Neural progenitor cell (in vitro differentiated cells): ENCODE measurements at regions not wholly inside any gene's neighbourhood (a gene's known extent, or its start where the extent isn't known, plus 50 kb on each side); places are given as distances from the start of the nearest gene placed in this dataset.

Source experiments
- DNase-seq: peaks from one replicate; pipeline ENCODE4 v3.0.0-alpha.2; 2016; ENCODE audit warnings: low spot score
- H2AFZ ChIP-seq: fragments of 200-600 bp; sonication (generic); replicated peaks from 2 replicates; pipeline ENCODE4 v1.6.1; 2016; ENCODE audit warnings: antibody characterized with exemption
- H3F3A ChIP-seq: fragments of 200-600 bp; sonication (generic); 2 replicates; pipeline ENCODE4 v1.6.1; 2016; ENCODE audit warnings: antibody characterized with exemption, low read depth
- H3K27ac ChIP-seq: fragments of 200-600 bp; sonication (generic); 2 replicates; pipeline ENCODE4 v1.5.1; 2016; ENCODE audit warnings: mild to moderate bottlenecking
- H3K27me3 ChIP-seq: fragments of 200-600 bp; sonication (generic); 2 replicates; pipeline ENCODE4 v1.6.1; 2016; ENCODE audit warnings: mild to moderate bottlenecking, moderate library complexity
- H3K36me3 ChIP-seq: fragments of 200-600 bp; sonication (generic); 2 replicates; pipeline ENCODE4 v1.5.1; 2016
- H3K4me1 ChIP-seq: fragments of 200-600 bp; sonication (generic); 2 replicates; pipeline ENCODE4 v1.6.1; 2016; ENCODE audit warnings: mixed run types
- H3K4me2 ChIP-seq: fragments of 200-600 bp; sonication (generic); 2 replicates; pipeline ENCODE4 v1.6.1; 2016
- H3K4me3 ChIP-seq: fragments of 200-600 bp; sonication (generic); 2 replicates; pipeline ENCODE4 v1.5.1; 2016
- H3K79me2 ChIP-seq: fragments of 200-600 bp; sonication (generic); 2 replicates; pipeline ENCODE4 v1.6.1; 2016; ENCODE audit warnings: low read depth
- H3K9ac ChIP-seq: fragments of 200-600 bp; sonication (generic); 2 replicates; pipeline ENCODE4 v1.6.1; 2016
- H3K9me3 ChIP-seq: fragments of 200-600 bp; sonication (generic); 2 replicates; pipeline ENCODE4 v1.5.1; 2016; ENCODE audit warnings: low read depth
- H4K20me1 ChIP-seq: fragments of 200-600 bp; sonication (generic); 2 replicates; pipeline ENCODE4 v1.6.1; 2016; ENCODE audit warnings: low read depth
- H3K27ac Mint-ChIP-seq: 3 replicates; pipeline ENCODE4 v1.8.0; 2021; ENCODE audit warnings: mixed read lengths
- H3K27me3 Mint-ChIP-seq: 2 replicates; pipeline ENCODE4 v1.8.0; 2022; ENCODE audit warnings: low read depth, mild to moderate bottlenecking, inconsistent platforms, moderate library complexity, mixed read lengths; ENCODE audit not compliant: insufficient read depth
- H3K36me3 Mint-ChIP-seq: 3 replicates; pipeline ENCODE4 v1.8.0; 2021; ENCODE audit warnings: mixed read lengths
- H3K4me1 Mint-ChIP-seq: 3 replicates; pipeline ENCODE4 v1.8.0; 2021; ENCODE audit warnings: mixed read lengths
- H3K4me3 Mint-ChIP-seq: 3 replicates; pipeline ENCODE4 v1.8.0; 2021; ENCODE audit warnings: mild to moderate bottlenecking, moderate library complexity, mixed read lengths
- H3K9me3 Mint-ChIP-seq: 3 replicates; pipeline ENCODE4 v1.8.0; 2020; ENCODE audit warnings: mixed read lengths
- CTCF ChIP-seq: fragments of 200-600 bp; sonication (generic); IDR thresholded peaks from 2 replicates; pipeline ENCODE4 v1.5.1; 2017; ENCODE audit warnings: antibody characterized with exemption, mild to moderate bottlenecking
- EZH2 ChIP-seq: fragments of 200-600 bp; sonication (generic); IDR thresholded peaks from 2 replicates; pipeline ENCODE4 v1.6.1; 2017; ENCODE audit warnings: antibody characterized with exemption, mild to moderate bottlenecking, moderate library complexity
- EZH2phosphoT487 ChIP-seq: fragments of 200-600 bp; sonication (generic); IDR thresholded peaks from 2 replicates; pipeline ENCODE4 v1.6.1; 2017; ENCODE audit warnings: antibody characterized with exemption

DNA sequence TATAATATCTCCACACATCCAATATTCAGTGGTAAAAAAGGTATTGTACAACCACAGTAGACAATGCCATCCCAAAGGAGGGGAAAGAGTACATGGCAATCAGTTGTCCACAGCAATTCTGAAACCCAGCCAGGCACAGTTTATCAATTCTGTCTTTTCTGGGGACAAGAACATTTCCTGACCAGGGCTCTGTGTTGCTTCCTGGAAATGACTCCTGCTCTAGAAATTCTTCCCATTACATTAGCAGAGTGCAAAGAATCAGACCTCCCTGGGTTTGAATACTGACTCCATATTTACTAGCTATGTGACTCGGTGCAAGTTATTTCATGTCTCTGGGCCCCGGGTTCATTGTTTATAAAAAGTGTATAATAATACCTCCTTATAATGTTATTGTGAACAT is 220.4 kb upstream of the CFAP20DC start:
- H3F3A ChIP-seq, result no peaks in the 10 kb centered on the region
- H3K4me1 ChIP-seq, result no peaks in the 10 kb centered on the region
- H3K4me1 Mint-ChIP-seq, result no peaks in the 10 kb centered on the region
- H3K36me3 ChIP-seq, result no peaks in the 10 kb centered on the region
- H3K27me3 Mint-ChIP-seq, result no peaks in the 10 kb centered on the region
- H3K9me3 ChIP-seq, result no peaks in the 10 kb centered on the region
- H3K4me3 ChIP-seq, result no peak overlapping the region
- H3K27ac Mint-ChIP-seq, result no peak overlapping the region
- DNase-seq, result no peak
- H3K79me2 ChIP-seq, result no peaks in the 10 kb centered on the region
- no peaks in the 10 kb centered on the region for H3K9me3 Mint-ChIP-seq
- H3K9ac ChIP-seq, result no peak overlapping the region
- no peak overlapping the region for H3K4me2 ChIP-seq
- no peaks in the 10 kb centered on the region for H3K36me3 Mint-ChIP-seq
- no peak overlapping the region for H2AFZ ChIP-seq
- no peaks in the 10 kb centered on the region for H3K27me3 ChIP-seq
- H4K20me1 ChIP-seq, result no peaks in the 10 kb centered on the region
- H3K27ac ChIP-seq, result no peak overlapping the region
- H3K4me3 Mint-ChIP-seq, result no peak overlapping the region
- TF ChIP-seq CTCF (no peak), EZH2 (no peak), EZH2phosphoT487 (no peak)

GRCh38 chr3:59268170-59268569 is 218.3 kb upstream of the CFAP20DC start:
- H4K20me1 ChIP-seq, result no peaks in the 10 kb centered on the region
- H3K27me3 Mint-ChIP-seq, result no peaks in the 10 kb centered on the region
- no peaks in the 10 kb centered on the region for H3K9me3 ChIP-seq
- no peaks in the 10 kb centered on the region for H3K36me3 ChIP-seq
- no peaks in the 10 kb centered on the region for H3K27me3 ChIP-seq
- H3K4me3 ChIP-seq, result no peak overlapping the region
- no peak overlapping the region for H2AFZ ChIP-seq
- H3K9ac ChIP-seq, result no peak overlapping the region
- no peak for TF ChIP-seq EZH2phosphoT487
- TF ChIP-seq EZH2, result no peak
- H3K27ac ChIP-seq, result no peak overlapping the region
- DNase-seq, result no peak
- H3K4me3 Mint-ChIP-seq, result no peak overlapping the region
- no peaks in the 10 kb centered on the region for H3K4me1 Mint-ChIP-seq
- H3K27ac Mint-ChIP-seq, result no peak overlapping the region
- no peaks in the 10 kb centered on the region for H3K36me3 Mint-ChIP-seq
- no peaks in the 10 kb centered on the region for H3K79me2 ChIP-seq
- no peaks in the 10 kb centered on the region for H3K9me3 Mint-ChIP-seq
- H3K4me2 ChIP-seq, result no peak overlapping the region
- no peaks in the 10 kb centered on the region for H3K4me1 ChIP-seq
- no peaks in the 10 kb centered on the region for H3F3A ChIP-seq

GRCh38 chr3:59267021-59267420 is 217.2 kb upstream of the CFAP20DC start:
- no peak overlapping the region for H3K4me3 ChIP-seq
- no peaks in the 10 kb centered on the region for H3K79me2 ChIP-seq
- H3F3A ChIP-seq, result no peaks in the 10 kb centered on the region
- H3K27ac ChIP-seq, result no peak overlapping the region
- no peaks in the 10 kb centered on the region for H3K36me3 ChIP-seq
- H3K9ac ChIP-seq, result no peak overlapping the region
- no peaks in the 10 kb centered on the region for H3K27me3 Mint-ChIP-seq
- H3K4me1 Mint-ChIP-seq, result no peaks in the 10 kb centered on the region
- TF ChIP-seq CTCF, result no peak
- no peak for TF ChIP-seq EZH2
- no peak for TF ChIP-seq EZH2phosphoT487
- no peaks in the 10 kb centered on the region for H3K9me3 ChIP-seq
- H3K4me3 Mint-ChIP-seq, result no peak overlapping the region
- no peak overlapping the region for H3K27ac Mint-ChIP-seq
- H4K20me1 ChIP-seq, result no peaks in the 10 kb centered on the region
- H3K36me3 Mint-ChIP-seq, result no peaks in the 10 kb centered on the region
- no peaks in the 10 kb centered on the region for H3K9me3 Mint-ChIP-seq
- H3K27me3 ChIP-seq, result no peaks in the 10 kb centered on the region
- DNase-seq, result no peak
- H3K4me1 ChIP-seq, result no peaks in the 10 kb centered on the region
- H3K4me2 ChIP-seq, result no peak overlapping the region
- H2AFZ ChIP-seq, result no peak overlapping the region

DNA sequence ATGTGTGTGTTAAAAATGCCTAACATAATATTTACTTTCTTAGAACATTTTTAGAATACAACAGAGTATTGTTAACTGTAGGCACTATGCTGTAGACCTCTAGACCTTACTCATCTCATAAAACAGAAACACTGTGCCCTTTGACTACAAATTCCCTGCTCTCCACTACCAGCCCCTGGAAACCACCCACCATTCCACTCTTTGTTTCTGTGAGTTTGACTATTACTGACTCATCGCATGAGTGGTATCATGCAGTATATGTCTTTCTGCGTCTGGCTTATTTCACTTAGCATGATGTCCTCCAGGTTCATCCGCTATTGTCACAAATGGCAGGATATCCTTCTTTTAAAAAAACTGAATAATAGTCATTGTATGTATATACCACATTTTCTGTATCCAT is 216.7 kb upstream of the CFAP20DC start:
- Histone ChIP-seq H3K79me2 (no peaks in the 10 kb centered on the region), H3K27me3 (no peaks in the 10 kb centered on the region), H3F3A (no peaks in the 10 kb centered on the region), H3K27ac (no peak overlapping the region), H3K4me3 (no peak overlapping the region), H3K36me3 (no peaks in the 10 kb centered on the region), H3K9me3 (no peaks in the 10 kb centered on the region), H2AFZ (no peak overlapping the region), H4K20me1 (no peaks in the 10 kb centered on the region), H3K9ac (no peak overlapping the region), H3K4me1 (no peaks in the 10 kb centered on the region), H3K4me2 (no peak overlapping the region)
- Mint-ChIP-seq H3K4me3 (no peak overlapping the region), H3K4me1 (no peaks in the 10 kb centered on the region), H3K27me3 (no peaks in the 10 kb centered on the region), H3K27ac (no peak overlapping the region), H3K9me3 (no peaks in the 10 kb centered on the region), H3K36me3 (no peaks in the 10 kb centered on the region)
- no peak for TF ChIP-seq CTCF
- no peak for TF ChIP-seq EZH2phosphoT487
- TF ChIP-seq EZH2, result no peak
- no peak for DNase-seq
